Osteocyte (in vitro differentiated cells): ENCODE measurements at regions not wholly inside any gene's neighbourhood (a gene's known extent, or its start where the extent isn't known, plus 50 kb on each side); places are given as distances from the start of the nearest gene placed in this dataset.

Experiments used
- DNase-seq: peaks from one replicate; pipeline ENCODE4 v3.0.0; 2021; ENCODE audit warnings: mixed read lengths; ENCODE audit not compliant: unreplicated experiment; ENCODE audit errors: extremely low spot score
- H3K27ac Mint-ChIP-seq: one replicate; pipeline ENCODE4 v1.8.0; 2021; ENCODE audit warnings: mild to moderate bottlenecking, mixed read lengths; ENCODE audit not compliant: unreplicated experiment
- H3K27me3 Mint-ChIP-seq: one replicate; pipeline ENCODE4 v1.8.0; 2021; ENCODE audit warnings: mixed read lengths; ENCODE audit not compliant: unreplicated experiment
- H3K36me3 Mint-ChIP-seq: one replicate; pipeline ENCODE4 v1.8.0; 2021; ENCODE audit warnings: mixed read lengths; ENCODE audit not compliant: unreplicated experiment
- H3K4me1 Mint-ChIP-seq: one replicate; pipeline ENCODE4 v1.8.0; 2021; ENCODE audit warnings: mixed read lengths; ENCODE audit not compliant: unreplicated experiment
- H3K4me3 Mint-ChIP-seq: one replicate; pipeline ENCODE4 v1.8.0; 2021; ENCODE audit warnings: mild to moderate bottlenecking, moderate library complexity, mixed read lengths; ENCODE audit not compliant: unreplicated experiment
- H3K9me3 Mint-ChIP-seq: one replicate; pipeline ENCODE4 v1.8.0; 2021; ENCODE audit warnings: mixed read lengths; ENCODE audit not compliant: unreplicated experiment
- CTCF ChIP-seq: fragments of 200-600 bp; sonication (generic); IDR thresholded peaks from 2 replicates; pipeline ENCODE4 v1.5.0; 2021; ENCODE audit warnings: antibody characterized with exemption, mild to moderate bottlenecking, moderate library complexity

- TF ChIP-seq CTCF: no peak
- H3K4me1 Mint-ChIP-seq: peaks cover 7% of the 10 kb centered on the region
- H3K4me3 Mint-ChIP-seq: no peak overlapping the region
- H3K36me3 Mint-ChIP-seq: no peaks in the 10 kb centered on the region
- H3K27me3 Mint-ChIP-seq: no peaks in the 10 kb centered on the region
- peaks cover 19% of the 10 kb centered on the region for H3K9me3 Mint-ChIP-seq
- H3K27ac Mint-ChIP-seq: no peak overlapping the region
- DNase-seq: no peak
Measured at GRCh38 chr4:160129439-160129838, 1026.6 kb downstream of the RAPGEF2 start.

GRCh38 chr4:160136021-160136420 lies 1033.1 kb downstream of the RAPGEF2 start:
- DNase-seq: no peak
- H3K9me3 Mint-ChIP-seq: peaks cover 31% of the 10 kb centered on the region
- H3K4me1 Mint-ChIP-seq: no peaks in the 10 kb centered on the region
- H3K27ac Mint-ChIP-seq: no peak overlapping the region
- H3K36me3 Mint-ChIP-seq: no peaks in the 10 kb centered on the region
- no peak for TF ChIP-seq CTCF
- H3K27me3 Mint-ChIP-seq: peaks cover 15% of the 10 kb centered on the region
- no peak overlapping the region for H3K4me3 Mint-ChIP-seq

GRCh38 chr4:160141206-160141605 lies 1038.3 kb downstream of the RAPGEF2 start:
- Mint-ChIP-seq H3K9me3 (no peaks in the 10 kb centered on the region), H3K27me3 (peaks cover 11% of the 10 kb centered on the region), H3K4me3 (no peak overlapping the region), H3K4me1 (no peaks in the 10 kb centered on the region), H3K27ac (no peak overlapping the region), H3K36me3 (no peaks in the 10 kb centered on the region)
- TF ChIP-seq CTCF: no peak
- no peak for DNase-seq

GRCh38 chr4:160142579-160142978 lies 1039.7 kb downstream of the RAPGEF2 start:
- no peak overlapping the region for H3K27ac Mint-ChIP-seq
- no peak for TF ChIP-seq CTCF

GRCh38 chr4:160143574-160143973 lies 1040.7 kb downstream of the RAPGEF2 start:
- H3K27me3 Mint-ChIP-seq: peaks cover 13% of the 10 kb centered on the region
- no peaks in the 10 kb centered on the region for H3K9me3 Mint-ChIP-seq
- no peak for DNase-seq
- no peaks in the 10 kb centered on the region for H3K36me3 Mint-ChIP-seq
- no peak overlapping the region for H3K4me3 Mint-ChIP-seq
- H3K27ac Mint-ChIP-seq: no peak overlapping the region
- no peaks in the 10 kb centered on the region for H3K4me1 Mint-ChIP-seq
- no peak for TF ChIP-seq CTCF

More at GRCh38 chr4:160142579-160142978, 1039.7 kb downstream of the RAPGEF2 start:
- Mint-ChIP-seq H3K27me3 (peaks cover 8% of the 10 kb centered on the region), H3K9me3 (no peaks in the 10 kb centered on the region), H3K4me1 (no peaks in the 10 kb centered on the region), H3K36me3 (no peaks in the 10 kb centered on the region), H3K4me3 (no peak overlapping the region)
- DNase-seq: no peak
